Neural cell (in vitro differentiated cells): ENCODE measurements at regions not wholly inside any gene's neighbourhood (a gene's known extent, or its start where the extent isn't known, plus 50 kb on each side); places are given as distances from the start of the nearest gene placed in this dataset.

ENCODE experiments used
- EP300 ChIP-seq: fragments of 450-650 bp; conservative IDR thresholded peaks from 2 replicates; pipeline ENCODE4 v1.6.1; 2014; ENCODE audit warnings: antibody characterized with exemption, mild to moderate bottlenecking, moderate library complexity; ENCODE audit not compliant: poor library complexity, severe bottlenecking
- EZH2 ChIP-seq: fragments of 200-600, 300-800 bp; shearing (Covaris generic), sonication (generic); IDR thresholded peaks from 2 replicates; pipeline ENCODE4 v1.6.1; 2014; ENCODE audit warnings: antibody characterized with exemption, low read length, borderline replicate concordance, mild to moderate bottlenecking; ENCODE audit not compliant: insufficient read depth, poor library complexity, severe bottlenecking
- MXI1 ChIP-seq: fragments of 450-650 bp; conservative IDR thresholded peaks from 2 replicates; pipeline ENCODE4 v1.6.1; 2014; ENCODE audit warnings: antibody characterized with exemption, mild to moderate bottlenecking; ENCODE audit not compliant: poor library complexity, severe bottlenecking
- POLR2AphosphoS5 ChIP-seq: IDR thresholded peaks from 2 replicates; pipeline ENCODE4 v1.6.1; 2012
- RAD21 ChIP-seq: fragments of 450-650 bp; conservative IDR thresholded peaks from 2 replicates; pipeline ENCODE4 v1.6.1; 2014; ENCODE audit warnings: antibody characterized with exemption, mild to moderate bottlenecking, moderate library complexity
- TF ChIP-seq, protein P1 (sequence below): fragments of 450-650 bp; IDR thresholded peaks from 2 replicates; pipeline ENCODE4 v1.5.1; 2014; ENCODE audit warnings: antibody characterized with exemption, mild to moderate bottlenecking, moderate library complexity; ENCODE audit not compliant: poor library complexity, severe bottlenecking
- TF ChIP-seq, protein P2 (sequence below): IDR thresholded peaks from 2 replicates; pipeline ENCODE4 v1.6.1; 2012; ENCODE audit warnings: borderline replicate concordance

DNA sequence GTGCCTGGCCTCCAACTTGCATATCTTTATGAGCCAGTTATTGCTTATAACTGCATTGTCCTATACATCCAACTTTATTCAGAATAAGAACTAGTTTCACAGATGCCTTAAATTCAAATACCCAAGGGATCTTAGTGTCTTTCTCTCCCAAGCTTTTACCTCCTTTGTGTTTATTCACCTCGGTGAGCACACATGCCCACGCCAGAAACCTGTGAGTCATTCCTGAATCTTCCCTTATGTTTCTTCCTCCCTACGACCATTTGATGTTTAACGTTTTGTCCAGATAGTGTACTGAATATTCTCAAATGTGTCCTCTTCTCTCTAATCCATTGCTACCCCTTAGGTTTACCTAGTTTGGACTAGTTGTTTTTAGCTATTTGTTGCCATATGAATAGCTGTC, 55.5 kb upstream of the MEGF10 start:
- TF ChIP-seq, protein P1, sequence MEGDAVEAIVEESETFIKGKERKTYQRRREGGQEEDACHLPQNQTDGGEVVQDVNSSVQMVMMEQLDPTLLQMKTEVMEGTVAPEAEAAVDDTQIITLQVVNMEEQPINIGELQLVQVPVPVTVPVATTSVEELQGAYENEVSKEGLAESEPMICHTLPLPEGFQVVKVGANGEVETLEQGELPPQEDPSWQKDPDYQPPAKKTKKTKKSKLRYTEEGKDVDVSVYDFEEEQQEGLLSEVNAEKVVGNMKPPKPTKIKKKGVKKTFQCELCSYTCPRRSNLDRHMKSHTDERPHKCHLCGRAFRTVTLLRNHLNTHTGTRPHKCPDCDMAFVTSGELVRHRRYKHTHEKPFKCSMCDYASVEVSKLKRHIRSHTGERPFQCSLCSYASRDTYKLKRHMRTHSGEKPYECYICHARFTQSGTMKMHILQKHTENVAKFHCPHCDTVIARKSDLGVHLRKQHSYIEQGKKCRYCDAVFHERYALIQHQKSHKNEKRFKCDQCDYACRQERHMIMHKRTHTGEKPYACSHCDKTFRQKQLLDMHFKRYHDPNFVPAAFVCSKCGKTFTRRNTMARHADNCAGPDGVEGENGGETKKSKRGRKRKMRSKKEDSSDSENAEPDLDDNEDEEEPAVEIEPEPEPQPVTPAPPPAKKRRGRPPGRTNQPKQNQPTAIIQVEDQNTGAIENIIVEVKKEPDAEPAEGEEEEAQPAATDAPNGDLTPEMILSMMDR: no peak
- TF ChIP-seq EZH2 (no peak), RAD21 (no peak), MXI1 (no peak), POLR2AphosphoS5 (no peak), EP300 (no peak)
- TF ChIP-seq, protein P2, sequence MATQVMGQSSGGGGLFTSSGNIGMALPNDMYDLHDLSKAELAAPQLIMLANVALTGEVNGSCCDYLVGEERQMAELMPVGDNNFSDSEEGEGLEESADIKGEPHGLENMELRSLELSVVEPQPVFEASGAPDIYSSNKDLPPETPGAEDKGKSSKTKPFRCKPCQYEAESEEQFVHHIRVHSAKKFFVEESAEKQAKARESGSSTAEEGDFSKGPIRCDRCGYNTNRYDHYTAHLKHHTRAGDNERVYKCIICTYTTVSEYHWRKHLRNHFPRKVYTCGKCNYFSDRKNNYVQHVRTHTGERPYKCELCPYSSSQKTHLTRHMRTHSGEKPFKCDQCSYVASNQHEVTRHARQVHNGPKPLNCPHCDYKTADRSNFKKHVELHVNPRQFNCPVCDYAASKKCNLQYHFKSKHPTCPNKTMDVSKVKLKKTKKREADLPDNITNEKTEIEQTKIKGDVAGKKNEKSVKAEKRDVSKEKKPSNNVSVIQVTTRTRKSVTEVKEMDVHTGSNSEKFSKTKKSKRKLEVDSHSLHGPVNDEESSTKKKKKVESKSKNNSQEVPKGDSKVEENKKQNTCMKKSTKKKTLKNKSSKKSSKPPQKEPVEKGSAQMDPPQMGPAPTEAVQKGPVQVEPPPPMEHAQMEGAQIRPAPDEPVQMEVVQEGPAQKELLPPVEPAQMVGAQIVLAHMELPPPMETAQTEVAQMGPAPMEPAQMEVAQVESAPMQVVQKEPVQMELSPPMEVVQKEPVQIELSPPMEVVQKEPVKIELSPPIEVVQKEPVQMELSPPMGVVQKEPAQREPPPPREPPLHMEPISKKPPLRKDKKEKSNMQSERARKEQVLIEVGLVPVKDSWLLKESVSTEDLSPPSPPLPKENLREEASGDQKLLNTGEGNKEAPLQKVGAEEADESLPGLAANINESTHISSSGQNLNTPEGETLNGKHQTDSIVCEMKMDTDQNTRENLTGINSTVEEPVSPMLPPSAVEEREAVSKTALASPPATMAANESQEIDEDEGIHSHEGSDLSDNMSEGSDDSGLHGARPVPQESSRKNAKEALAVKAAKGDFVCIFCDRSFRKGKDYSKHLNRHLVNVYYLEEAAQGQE: no peak
